ENCODE measurements at regions not wholly inside any gene's neighbourhood (a gene's known extent, or its start where the extent isn't known, plus 50 kb on each side); places are given as distances from the start of the nearest gene placed in this dataset.

- Histone ChIP-seq H3K27me3 (peaks cover 0 to 1% (median 0%) of the 10 kb centered on the region in 3 donors), H3K4me1 (no peaks in the 10 kb centered on the region), H3K36me3 (no peaks in the 10 kb centered on the region), H3K27ac (no peak overlapping the region), H3K9me3 (no peaks in the 10 kb centered on the region), H3K4me3 (no peak overlapping the region)
- intact Hi-C loops (cut with DNase I; ENCODE audit: low total_unique reads) (no loop called here), in situ Hi-C loops (cut with MboI; ENCODE audit: low sequenced_read_pairs in 4 of 4) (no loop called here)
- ATAC-seq (no peak), DNase-seq (no peak)
- no peak for TF ChIP-seq CTCF (IDR thresholded peaks at IDR 0.05 in 4 of 5, conservative IDR thresholded peaks at IDR 0.05 in 1 of 5)
- no peak for TF ChIP-seq POLR2A (IDR thresholded peaks at IDR 0.05)
Observed at GRCh38 chr2:11054783-11055678, 100.2 kb upstream of the SLC66A3 start.

GRCh38 chr2:11055679-11056215 is 99.5 kb upstream of the SLC66A3 start:
- H3K9me3 ChIP-seq = peaks cover 0 to 5% (median 0%) of the 10 kb centered on the region in 3 donors
- no peak for DNase-seq
- intact Hi-C loops (cut with DNase I; ENCODE audit: low total_unique reads) = no loop called here

GRCh38 chr2:11056614-11057013 is 98.7 kb upstream of the SLC66A3 start:
- no peak overlapping the region for H3K4me3 ChIP-seq
- H3K4me1 ChIP-seq = no peaks in the 10 kb centered on the region
- intact Hi-C loops (cut with DNase I; ENCODE audit: low total_unique reads) = no loop called here
- ATAC-seq (no peak), DNase-seq (no peak)
- no peaks in the 10 kb centered on the region for H3K36me3 ChIP-seq
- H3K27me3 ChIP-seq = peaks cover 0 to 7% (median 0%) of the 10 kb centered on the region in 3 donors
- TF ChIP-seq CTCF (IDR thresholded peaks at IDR 0.05 in 4 of 5, conservative IDR thresholded peaks at IDR 0.05 in 1 of 5) = no peak
- no peak for TF ChIP-seq POLR2A (IDR thresholded peaks at IDR 0.05)
- in situ Hi-C loops (cut with MboI; ENCODE audit: low sequenced_read_pairs in 4 of 4) = no loop called here
- peaks cover 0 to 5% (median 0%) of the 10 kb centered on the region in 3 donors for H3K9me3 ChIP-seq
- no peak overlapping the region for H3K27ac ChIP-seq

More at GRCh38 chr2:11055679-11056215, 99.5 kb upstream of the SLC66A3 start:
- Histone ChIP-seq H3K4me3 (no peak overlapping the region), H3K27me3 (peaks cover 0 to 3% (median 0%) of the 10 kb centered on the region in 3 donors), H3K4me1 (no peaks in the 10 kb centered on the region), H3K36me3 (no peaks in the 10 kb centered on the region), H3K27ac (no peak overlapping the region)
- no peak for TF ChIP-seq POLR2A (IDR thresholded peaks at IDR 0.05)
- TF ChIP-seq CTCF (IDR thresholded peaks at IDR 0.05 in 4 of 5, conservative IDR thresholded peaks at IDR 0.05 in 1 of 5) = no peak
- ATAC-seq = no peak
- in situ Hi-C loops (cut with MboI; ENCODE audit: low sequenced_read_pairs in 4 of 4) = no loop called here

DNA sequence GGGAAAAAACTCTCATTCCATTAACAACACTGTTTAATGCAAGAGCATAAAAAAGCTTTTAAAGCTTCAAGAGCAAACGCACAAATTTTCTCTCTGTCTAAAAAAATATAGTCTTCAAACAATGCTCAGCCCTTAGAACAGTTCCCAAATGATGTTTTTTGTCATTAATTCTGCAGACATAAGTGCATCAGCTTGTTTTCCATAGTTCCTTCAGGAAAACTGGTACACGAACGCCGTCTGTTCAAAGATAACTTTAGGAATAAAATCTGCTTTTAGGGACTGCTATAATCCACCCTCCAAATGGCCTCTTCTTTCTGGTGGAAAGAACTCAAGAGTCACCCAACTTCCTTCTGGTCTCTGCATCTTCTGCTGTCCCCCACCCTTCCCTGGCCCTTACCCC is 98.2 kb upstream of the SLC66A3 start:
- ATAC-seq (no peak), DNase-seq (no peak)
- in situ Hi-C loops (cut with MboI; ENCODE audit: low sequenced_read_pairs in 4 of 4) = no loop called here
- TF ChIP-seq CTCF (IDR thresholded peaks at IDR 0.05 in 4 of 5, conservative IDR thresholded peaks at IDR 0.05 in 1 of 5) (no peak), POLR2A (IDR thresholded peaks at IDR 0.05) (no peak)
- Histone ChIP-seq H3K36me3 (no peaks in the 10 kb centered on the region), H3K27me3 (peaks cover 0 to 7% (median 0%) of the 10 kb centered on the region in 3 donors), H3K27ac (no peak overlapping the region), H3K9me3 (peaks cover 0 to 5% (median 0%) of the 10 kb centered on the region in 3 donors), H3K4me1 (no peaks in the 10 kb centered on the region), H3K4me3 (no peak overlapping the region)
- intact Hi-C loops (cut with DNase I; ENCODE audit: low total_unique reads) = no loop called here
